Parathyroid adenoma (tissue), 2 donors: ENCODE measurements at regions not wholly inside any gene's neighbourhood (a gene's known extent, or its start where the extent isn't known, plus 50 kb on each side); places are given as distances from the start of the nearest gene placed in this dataset.

Source experiments
- H2AFZ ChIP-seq: fragments of 300-600 bp; sonication (generic); one replicate; pipeline ENCODE4 v1.7.0; 2017; ENCODE audit warnings: antibody characterized with exemption, mild to moderate bottlenecking
- H3K27ac ChIP-seq: fragments of 300-600 bp; sonication (generic); one replicate; pipeline ENCODE4 v1.7.0; 2017
- H3K27me3 ChIP-seq: fragments of 300-600 bp; sonication (generic); one replicate; pipeline ENCODE4 v1.7.0; 2017; ENCODE audit warnings: low read length; ENCODE audit not compliant: control insufficient read depth, insufficient read depth
- H3K36me3 ChIP-seq: fragments of 300-600 bp; sonication (generic); one replicate; pipeline ENCODE4 v1.7.0; 2017; ENCODE audit warnings: low read length; ENCODE audit not compliant: control insufficient read depth, insufficient read depth
- H3K4me1 ChIP-seq: fragments of 300-600 bp; sonication (generic); one replicate; pipeline ENCODE4 v1.7.0; 2017; ENCODE audit warnings: control low read depth
- H3K4me2 ChIP-seq: fragments of 300-600 bp; sonication (generic); one replicate; pipeline ENCODE4 v1.7.0; 2017; ENCODE audit warnings: low read length
- H3K4me3 ChIP-seq: fragments of 300-600 bp; sonication (generic); one replicate; pipeline ENCODE4 v1.7.0; 2017; ENCODE audit warnings: low read depth, low read length
- H3K79me2 ChIP-seq: fragments of 300-600 bp; sonication (generic); one replicate; pipeline ENCODE4 v1.7.0; 2017; ENCODE audit warnings: control low read depth
- H3K9ac ChIP-seq: fragments of 300-600 bp; sonication (generic); one replicate; pipeline ENCODE4 v1.7.0; 2017; ENCODE audit warnings: mild to moderate bottlenecking
- H3K9me3 ChIP-seq: fragments of 300-600 bp; sonication (generic); one replicate; pipeline ENCODE4 v1.7.0; 2017; ENCODE audit warnings: low read length; ENCODE audit not compliant: control insufficient read depth
- TF ChIP-seq, protein P1 (sequence below): fragments of 300-600 bp; sonication (generic); IDR thresholded peaks from one replicate; pipeline ENCODE4 v1.7.0; 2017; ENCODE audit warnings: antibody characterized with exemption, mild to moderate bottlenecking
- donor health status: primary hyperparathyroidism.

DNA sequence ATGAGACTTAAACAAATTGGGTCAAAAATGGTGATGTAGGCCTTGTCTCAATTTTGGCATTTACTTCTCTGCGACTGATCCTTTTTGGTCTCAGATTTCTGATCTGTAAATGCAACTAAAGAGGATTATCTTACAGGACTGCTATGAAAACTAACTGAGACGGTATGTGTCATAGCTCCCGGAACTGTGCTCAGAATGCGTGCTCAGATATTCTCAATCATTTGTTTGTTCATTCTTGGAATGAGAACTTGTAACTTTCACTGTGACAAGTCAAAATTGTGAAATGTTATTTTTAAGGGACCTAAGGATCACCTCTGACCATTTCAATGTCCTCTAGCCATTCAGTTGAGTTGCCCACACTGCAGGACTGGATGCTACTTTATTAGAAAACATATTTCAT is 498.2 kb upstream of the PIK3C3 start:
- H3K9me3 ChIP-seq = no peaks in the 10 kb centered on the region
- no peaks in the 10 kb centered on the region for H3K36me3 ChIP-seq
- no peak overlapping the region for H2AFZ ChIP-seq
- H3K4me1 ChIP-seq = no peaks in the 10 kb centered on the region
- no peak overlapping the region for H3K27ac ChIP-seq
- no peaks in the 10 kb centered on the region for H3K79me2 ChIP-seq
- no peak overlapping the region for H3K4me3 ChIP-seq
- no peak overlapping the region for H3K4me2 ChIP-seq
- H3K27me3 ChIP-seq = no peaks in the 10 kb centered on the region
- TF ChIP-seq, protein P1, sequence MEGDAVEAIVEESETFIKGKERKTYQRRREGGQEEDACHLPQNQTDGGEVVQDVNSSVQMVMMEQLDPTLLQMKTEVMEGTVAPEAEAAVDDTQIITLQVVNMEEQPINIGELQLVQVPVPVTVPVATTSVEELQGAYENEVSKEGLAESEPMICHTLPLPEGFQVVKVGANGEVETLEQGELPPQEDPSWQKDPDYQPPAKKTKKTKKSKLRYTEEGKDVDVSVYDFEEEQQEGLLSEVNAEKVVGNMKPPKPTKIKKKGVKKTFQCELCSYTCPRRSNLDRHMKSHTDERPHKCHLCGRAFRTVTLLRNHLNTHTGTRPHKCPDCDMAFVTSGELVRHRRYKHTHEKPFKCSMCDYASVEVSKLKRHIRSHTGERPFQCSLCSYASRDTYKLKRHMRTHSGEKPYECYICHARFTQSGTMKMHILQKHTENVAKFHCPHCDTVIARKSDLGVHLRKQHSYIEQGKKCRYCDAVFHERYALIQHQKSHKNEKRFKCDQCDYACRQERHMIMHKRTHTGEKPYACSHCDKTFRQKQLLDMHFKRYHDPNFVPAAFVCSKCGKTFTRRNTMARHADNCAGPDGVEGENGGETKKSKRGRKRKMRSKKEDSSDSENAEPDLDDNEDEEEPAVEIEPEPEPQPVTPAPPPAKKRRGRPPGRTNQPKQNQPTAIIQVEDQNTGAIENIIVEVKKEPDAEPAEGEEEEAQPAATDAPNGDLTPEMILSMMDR = no peak
- no peak overlapping the region for H3K9ac ChIP-seq

DNA sequence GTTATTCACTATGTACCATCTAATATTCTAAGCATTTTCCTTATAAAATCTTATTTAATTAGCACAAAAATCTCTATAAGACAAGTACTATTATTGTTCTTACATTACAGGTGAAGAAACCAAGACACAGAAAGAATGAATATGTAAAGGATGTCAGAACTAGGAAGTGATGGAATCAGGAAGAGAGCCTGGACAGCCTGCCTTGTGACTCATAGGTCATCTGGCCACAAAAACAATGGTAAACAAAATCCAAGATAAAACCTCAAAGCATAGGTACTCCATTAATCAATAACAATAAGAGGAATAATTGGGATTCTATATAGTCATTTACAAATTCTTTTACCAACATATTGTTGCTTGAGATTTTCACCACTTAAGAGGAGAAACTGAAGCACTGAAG is 505.4 kb upstream of the PIK3C3 start:
- Histone ChIP-seq H3K4me1 (no peaks in the 10 kb centered on the region), H3K9ac (no peak overlapping the region), H3K27me3 (no peaks in the 10 kb centered on the region), H3K27ac (no peak overlapping the region), H3K9me3 (no peaks in the 10 kb centered on the region), H3K36me3 (no peaks in the 10 kb centered on the region), H3K4me2 (no peak overlapping the region), H2AFZ (no peak overlapping the region), H3K79me2 (no peaks in the 10 kb centered on the region), H3K4me3 (no peak overlapping the region)
- TF ChIP-seq, protein P1 = no peak

DNA sequence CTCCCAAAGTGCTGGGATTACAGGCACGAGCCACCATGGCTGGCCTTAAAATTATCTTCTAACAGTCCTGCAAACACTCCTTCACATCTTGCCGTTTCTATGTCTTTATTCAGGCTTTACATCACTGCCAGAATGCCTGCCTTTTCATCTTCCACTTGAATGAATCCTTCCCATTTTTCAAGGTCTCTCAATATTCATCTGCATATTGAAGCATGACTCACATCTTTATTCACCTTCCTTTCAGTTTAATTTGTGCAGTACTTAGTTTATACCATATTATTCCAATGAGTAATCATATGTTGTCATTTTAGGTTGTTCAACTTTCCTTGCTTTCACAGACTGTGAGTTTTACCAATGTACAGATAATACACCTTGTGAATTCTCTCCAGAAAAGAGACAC is 510.1 kb upstream of the PIK3C3 start:
- Histone ChIP-seq H3K4me2 (no peak overlapping the region), H3K9ac (no peak overlapping the region), H3K27ac (no peak overlapping the region), H3K4me1 (no peaks in the 10 kb centered on the region), H3K36me3 (no peaks in the 10 kb centered on the region), H3K27me3 (no peaks in the 10 kb centered on the region), H3K9me3 (no peaks in the 10 kb centered on the region), H3K79me2 (no peaks in the 10 kb centered on the region), H2AFZ (no peak overlapping the region), H3K4me3 (no peak overlapping the region)
- TF ChIP-seq, protein P1 = no peak

DNA sequence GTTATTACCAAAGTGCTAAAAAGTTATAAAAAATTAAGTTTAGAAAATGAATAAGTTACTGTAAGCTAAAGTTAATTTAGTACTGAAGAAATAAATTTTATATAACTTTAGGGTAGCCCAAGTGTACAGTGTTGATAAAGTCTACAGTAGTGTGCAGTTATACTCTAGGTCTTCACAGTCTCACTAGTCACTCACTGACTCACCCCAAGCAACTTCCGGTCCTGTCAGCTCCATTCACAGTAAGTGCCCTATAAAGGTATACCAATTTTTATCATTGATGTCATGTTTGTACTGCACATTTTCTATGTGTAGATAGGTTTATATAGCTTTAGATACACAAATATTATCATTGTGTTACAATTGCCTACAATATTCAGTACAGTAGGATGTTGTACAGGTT is 518.3 kb upstream of the PIK3C3 start:
- no peak overlapping the region for H3K4me2 ChIP-seq

DNA sequence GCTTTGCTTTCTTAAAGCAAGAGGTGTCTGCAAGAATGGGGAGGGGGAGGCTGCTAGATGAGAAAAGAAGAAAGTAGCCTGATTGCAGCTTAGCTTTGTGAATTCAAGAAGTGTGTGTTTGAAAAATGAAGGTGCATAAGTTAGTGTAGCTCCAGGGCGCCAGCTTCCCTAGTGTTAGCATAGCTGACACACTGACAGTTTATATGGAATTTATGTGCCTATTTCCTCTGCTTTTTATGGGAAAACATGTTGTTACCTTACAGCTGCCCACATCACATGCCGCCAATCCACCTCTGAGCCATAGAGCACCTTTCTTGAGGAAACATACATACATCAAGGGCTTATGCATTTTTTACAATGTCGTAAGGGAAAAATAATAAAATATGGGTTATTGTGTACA is 536.4 kb upstream of the PIK3C3 start:
- H3K4me3 ChIP-seq = no peak overlapping the region
- no peaks in the 10 kb centered on the region for H3K9me3 ChIP-seq
- no peaks in the 10 kb centered on the region for H3K36me3 ChIP-seq
- no peak overlapping the region for H3K9ac ChIP-seq
- TF ChIP-seq, protein P1 = no peak
- H2AFZ ChIP-seq = no peak overlapping the region
- no peak overlapping the region for H3K27ac ChIP-seq
- H3K4me2 ChIP-seq = no peak overlapping the region
- H3K4me1 ChIP-seq = no peaks in the 10 kb centered on the region
- no peaks in the 10 kb centered on the region for H3K79me2 ChIP-seq
- no peaks in the 10 kb centered on the region for H3K27me3 ChIP-seq

More for the DNA sequence above, 518.3 kb upstream of the PIK3C3 start:
- no peak overlapping the region for H2AFZ ChIP-seq
- H3K4me3 ChIP-seq = no peak overlapping the region
- no peaks in the 10 kb centered on the region for H3K27me3 ChIP-seq
- H3K79me2 ChIP-seq = no peaks in the 10 kb centered on the region
- no peak overlapping the region for H3K27ac ChIP-seq
- no peaks in the 10 kb centered on the region for H3K4me1 ChIP-seq
- TF ChIP-seq, protein P1 = no peak
- no peaks in the 10 kb centered on the region for H3K36me3 ChIP-seq
- H3K9me3 ChIP-seq = no peaks in the 10 kb centered on the region
- H3K9ac ChIP-seq = no peak overlapping the region
